NCI-H774 (cell line): ENCODE measurements at regions not wholly inside any gene's neighbourhood (a gene's known extent, or its start where the extent isn't known, plus 50 kb on each side); places are given as distances from the start of the nearest gene placed in this dataset.
A peak's percentile ranks its signal among the peaks of the same experiment; 100 is the strongest.
"Not testable (repeated sequence)": the region's sequence is repeated elsewhere in the genome, so short reads cannot be mapped to it uniquely, and the experiment has no call there.

ENCODE experiments used
- DNase-seq: peaks from one replicate; lab custom pipeline; 2025; lab: John Stamatoyannopoulos, UW

DNA sequence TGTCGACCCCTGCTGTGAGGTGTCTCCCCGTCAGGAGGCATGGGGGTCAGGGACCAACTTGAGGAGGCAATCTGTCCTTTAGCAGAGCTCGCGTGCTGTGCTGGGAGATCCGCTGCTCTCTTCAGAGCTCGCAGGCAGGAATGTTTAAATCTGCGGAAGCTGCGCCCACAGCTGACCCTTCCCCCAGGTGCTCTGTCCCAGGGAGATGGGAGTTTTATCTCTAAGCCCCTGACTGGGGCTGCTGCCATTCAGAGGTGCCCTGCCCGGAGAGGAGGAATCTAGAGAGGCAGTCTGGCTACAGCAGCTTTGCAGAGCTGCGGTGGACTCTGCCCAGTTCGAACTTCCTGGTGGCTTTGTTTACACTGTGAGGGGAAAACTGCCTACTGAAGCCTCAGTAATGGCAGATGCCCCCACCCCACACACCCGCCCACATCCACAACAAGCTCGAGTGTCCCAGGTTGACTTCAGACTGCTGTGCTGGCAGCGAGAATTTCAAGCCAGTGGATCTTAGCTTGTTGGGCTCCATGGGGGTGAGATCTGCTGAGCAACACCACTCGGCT lies 133.1 kb downstream of the CENPC start:
- not testable (repeated sequence) for DNase-seq

DNA sequence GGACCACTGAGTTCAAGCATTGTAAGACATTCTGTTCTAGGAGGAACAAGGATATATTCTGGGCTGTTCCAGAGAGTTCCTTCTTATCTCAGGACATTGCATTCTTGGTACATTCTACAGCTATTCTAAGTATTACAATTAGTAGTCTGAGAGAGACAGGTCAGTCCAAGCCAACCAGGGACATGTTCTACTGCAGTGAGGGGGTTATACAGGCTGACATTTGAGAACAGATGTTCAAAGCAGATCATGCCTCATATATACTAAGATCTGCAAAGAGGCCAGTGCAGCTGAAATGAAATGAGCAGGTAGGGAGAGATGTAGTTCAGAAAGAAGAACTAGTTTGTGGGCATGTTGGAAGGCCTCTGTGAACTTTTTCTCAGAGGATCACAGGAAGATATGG lies 142.0 kb downstream of the CENPC start:
- DNase-seq, result no peak

- DNase-seq, result no peak
These were observed 143.4 kb downstream of the CENPC start for GRCh38 chr4:67401902-67402301.

GRCh38 chr4:67397931-67398330 lies 147.4 kb downstream of the CENPC start:
- no peak for DNase-seq

DNA sequence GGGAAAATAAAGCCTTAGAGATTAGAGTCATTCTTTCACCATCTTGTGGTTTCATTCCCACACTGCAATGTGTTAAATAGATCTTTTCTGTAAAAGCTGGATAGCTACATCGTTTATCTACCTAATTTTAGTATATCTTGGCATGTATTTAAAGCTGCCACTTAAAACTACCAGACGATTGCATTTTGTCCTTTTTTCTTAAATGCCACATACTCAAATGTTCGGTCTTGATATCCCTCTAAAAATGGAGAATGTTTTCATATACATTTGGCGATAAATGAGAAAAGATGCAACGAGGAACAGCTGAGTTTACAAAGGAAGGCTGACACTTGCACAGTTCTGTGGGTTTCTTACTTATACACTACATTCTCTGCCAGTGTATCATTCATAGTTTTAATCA lies 148.3 kb downstream of the CENPC start:
- no peak for DNase-seq

DNA sequence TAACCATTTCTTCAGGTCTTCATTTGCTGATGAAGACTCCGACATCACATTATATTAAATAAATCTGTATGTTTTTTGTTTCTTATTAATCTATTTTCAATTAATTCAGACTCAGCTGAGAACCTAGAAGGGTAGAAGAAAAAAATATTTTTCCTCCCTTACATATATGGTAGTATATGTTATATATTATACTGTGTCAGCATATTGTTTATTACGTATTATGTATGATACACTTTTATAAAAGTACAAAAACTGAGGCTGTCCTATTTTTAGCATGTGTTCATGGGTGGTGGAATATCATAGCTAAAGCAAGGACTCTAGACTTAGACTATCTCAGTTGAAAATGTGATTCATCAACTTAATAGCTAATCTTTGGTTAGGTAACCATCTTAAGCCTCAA lies 149.3 kb downstream of the CENPC start:
- no peak for DNase-seq

DNA sequence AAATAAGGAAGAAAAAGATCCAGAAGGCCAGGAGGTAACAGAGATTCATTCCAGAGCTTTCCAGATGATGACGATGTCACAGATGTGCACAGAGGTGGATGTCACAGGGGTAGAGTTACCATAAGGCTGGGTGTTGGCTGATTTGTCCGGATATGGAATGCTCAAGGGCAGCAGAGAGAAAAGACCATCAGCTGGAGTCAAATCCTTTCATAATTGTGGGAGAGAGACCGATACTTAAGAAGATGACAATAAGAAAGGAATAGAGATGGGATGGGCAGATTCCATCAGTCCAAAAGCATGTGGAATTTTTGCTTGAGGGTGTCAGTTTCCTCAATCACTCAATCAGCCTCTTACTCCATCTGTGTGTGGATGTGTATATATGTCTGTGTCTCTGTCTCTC lies 150.4 kb downstream of the CENPC start:
- DNase-seq, result no peak

DNA sequence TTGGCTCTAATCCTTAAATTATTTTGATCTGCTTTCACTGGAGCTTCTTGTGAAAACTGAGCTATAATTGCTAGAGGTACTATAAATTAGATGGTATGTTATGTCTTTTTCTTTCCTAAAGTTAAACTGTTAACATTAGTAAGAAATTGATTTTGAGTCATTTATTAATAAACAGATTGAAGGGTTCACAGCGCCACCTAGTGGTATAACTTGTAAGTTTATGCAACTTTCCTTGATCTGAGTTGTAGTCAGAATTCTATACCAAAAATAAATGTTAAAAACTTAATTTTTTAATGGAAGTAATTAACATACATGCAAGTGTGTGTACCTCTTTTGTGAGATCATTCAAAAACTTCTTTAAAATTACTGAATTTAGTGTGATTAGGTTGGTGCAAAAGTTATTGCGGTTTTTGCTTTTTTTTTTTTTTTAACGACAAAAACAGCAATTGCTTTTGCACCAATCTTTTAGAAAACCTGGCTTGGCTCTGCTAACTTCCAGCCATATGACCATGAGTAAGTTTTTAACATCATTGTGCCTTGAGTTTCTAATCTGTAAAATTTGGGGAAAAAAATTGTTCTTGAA lies 151.5 kb downstream of the CENPC start:
- peak; percentile 10 for DNase-seq

DNA sequence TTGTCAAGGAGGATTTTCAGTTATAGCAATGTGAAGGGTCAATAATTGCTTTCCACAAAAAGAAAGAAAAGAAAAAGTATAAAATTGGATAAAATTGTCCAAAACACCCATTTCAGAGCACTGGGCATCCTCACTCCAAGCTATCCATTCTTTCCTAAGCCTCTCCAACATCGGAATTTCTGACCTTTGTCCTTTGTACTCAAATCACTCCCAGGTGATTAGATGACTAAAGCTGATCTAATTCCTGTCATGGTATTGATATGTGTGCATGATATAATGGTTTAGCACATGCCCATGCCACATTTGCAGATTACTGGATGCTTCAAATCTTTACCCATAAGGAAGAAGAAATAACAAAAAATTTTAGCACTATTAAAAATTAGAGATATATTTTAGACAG lies 152.3 kb downstream of the CENPC start:
- DNase-seq, result no peak

DNA sequence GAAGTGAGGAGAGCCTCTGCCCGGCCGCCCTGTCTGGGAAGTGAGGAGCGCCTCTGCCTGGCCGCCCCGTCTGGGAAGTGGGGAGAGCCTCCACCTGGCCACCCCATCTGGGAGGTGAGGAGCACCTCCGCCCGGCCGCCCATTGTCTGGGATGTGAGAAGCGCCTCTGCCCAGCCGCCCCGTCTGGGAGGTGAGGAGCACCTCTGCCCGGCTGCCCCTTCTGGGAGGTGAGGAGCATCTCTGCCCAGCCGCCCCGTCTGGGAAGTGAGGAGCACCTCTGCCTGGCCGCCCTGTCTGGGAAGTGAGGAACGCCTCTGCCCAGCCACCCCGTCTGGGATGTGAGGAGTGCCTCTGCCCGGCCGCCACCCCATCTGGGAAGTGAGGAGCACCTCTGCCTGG lies 163.9 kb downstream of the CENPC start:
- DNase-seq, result not testable (repeated sequence)

DNA sequence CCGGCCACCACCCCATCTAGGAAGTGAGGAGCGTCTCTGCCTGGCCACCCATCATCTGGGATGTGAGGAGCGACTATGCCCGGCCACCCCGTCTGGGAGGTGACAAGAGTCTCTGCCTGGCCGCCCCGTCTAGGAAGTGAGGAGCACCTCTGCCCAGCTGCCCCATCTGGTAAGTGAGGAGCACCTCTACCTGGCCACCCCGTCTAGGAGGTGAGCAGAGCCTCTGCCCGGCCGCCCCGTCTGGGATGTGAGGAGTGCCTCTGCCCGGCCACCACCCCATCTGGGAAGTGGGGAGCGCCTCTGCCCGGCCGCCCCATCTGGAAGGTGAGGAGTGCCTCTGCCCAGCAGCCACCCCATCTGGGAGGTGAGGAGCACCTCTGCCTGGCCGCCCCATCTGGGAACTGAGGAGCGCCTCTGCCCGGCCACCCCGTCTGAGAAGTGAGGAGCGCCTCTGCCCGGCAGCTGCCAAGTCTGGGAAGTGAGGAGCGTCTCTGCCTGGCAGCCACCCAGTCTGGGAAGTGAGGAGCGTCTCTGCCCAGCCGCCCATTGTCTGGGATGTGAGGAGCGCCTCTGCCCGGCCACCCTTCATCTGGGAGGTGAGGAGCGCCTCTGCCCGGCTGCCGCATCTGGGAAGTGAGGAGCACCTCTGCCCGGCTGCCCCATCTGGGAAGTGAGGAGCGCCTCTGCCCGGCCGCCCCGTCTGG lies 164.4 kb downstream of the CENPC start:
- not testable (repeated sequence) for DNase-seq

- no peak for DNase-seq
These were observed 165.1 kb downstream of the CENPC start for GRCh38 chr4:67380154-67380553.

GRCh38 chr4:67375291-67375690 lies 170.0 kb downstream of the CENPC start:
- DNase-seq, result no peak

DNA sequence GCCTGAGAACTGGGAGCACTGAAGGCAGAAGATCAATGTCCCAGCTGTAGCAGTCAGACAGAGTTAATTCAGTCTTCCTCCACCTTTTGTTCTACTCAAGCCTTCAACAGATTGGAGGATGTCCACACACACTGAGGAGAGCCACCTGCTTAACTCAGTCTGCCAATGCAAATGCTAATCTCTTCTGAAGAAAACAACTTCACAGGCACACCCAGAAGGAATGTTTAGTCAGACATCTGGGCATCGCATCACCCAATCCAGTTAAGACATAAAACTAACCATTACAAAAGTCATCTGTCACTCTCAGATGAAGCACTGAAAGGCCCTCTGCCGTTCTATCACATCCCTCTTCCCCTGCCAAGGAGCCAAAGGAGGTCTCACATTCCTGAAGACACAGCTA lies 173.7 kb downstream of the CENPC start:
- DNase-seq, result no peak

GRCh38 chr4:67366311-67366861 lies 178.9 kb downstream of the CENPC start:
- no peak for DNase-seq

DNA sequence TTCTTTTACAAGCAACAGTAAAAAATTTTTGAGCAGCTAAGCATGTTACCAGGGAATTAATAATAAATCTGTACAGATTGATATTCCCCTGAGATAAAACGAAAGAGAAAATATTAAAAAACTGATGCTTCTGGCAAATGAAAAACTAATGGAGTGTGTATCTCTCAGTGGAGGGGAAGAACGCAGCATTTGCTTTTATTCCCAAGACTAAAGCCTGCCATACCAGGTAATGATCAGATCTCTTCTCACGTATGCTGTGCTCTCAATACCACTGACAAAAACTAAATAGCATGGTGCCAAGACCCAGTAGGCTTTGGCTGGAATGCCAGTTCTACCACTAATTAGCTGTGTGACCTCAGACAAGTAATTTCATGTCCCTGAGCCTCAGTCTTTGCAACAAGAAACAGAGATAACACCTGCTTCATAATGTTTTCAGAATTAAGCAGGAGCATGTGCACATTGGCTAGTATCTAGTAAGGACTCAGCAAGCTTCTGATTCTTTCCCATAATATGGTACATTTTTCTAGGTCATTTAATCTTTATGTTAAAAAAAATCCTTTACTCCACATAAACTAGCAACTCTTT lies 179.6 kb downstream of the CENPC start:
- DNase-seq, result no peak

DNA sequence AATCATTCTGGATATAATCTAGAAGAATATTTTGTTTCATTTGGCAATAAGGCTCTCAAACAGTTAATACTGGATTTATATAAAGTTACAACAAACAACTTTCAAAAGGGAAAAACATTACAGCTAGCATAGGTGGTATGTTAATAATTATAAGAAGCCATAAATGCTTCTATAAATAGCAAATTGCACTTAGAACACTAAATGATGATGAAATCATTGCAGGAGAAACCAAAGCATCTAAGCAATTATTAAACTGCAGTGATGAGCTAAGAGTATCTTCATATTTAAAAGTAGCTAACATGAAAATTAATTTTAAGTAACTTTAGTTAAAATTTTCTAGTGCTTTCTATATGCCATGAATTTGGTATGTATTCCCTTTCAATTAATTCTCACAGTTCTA lies 189.5 kb downstream of the CENPC start:
- DNase-seq, result no peak

DNA sequence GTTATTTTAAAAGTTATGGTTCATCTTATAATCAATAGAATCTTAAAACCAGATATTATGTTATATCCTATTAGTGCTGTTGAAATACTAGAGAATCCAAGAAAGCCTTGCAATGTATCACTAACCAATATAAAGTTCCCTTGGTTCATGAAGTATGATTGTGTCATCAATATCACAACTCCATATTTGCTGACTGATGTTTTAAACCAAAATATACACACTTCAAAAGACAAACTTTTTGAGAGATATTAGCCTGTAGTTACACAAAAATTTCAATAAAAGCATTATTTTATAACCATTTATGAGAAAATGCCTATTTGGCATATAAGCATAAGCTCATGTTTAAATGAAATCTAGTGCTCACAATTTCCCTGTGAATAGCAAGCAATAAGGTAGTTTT lies 198.6 kb downstream of the CENPC start:
- DNase-seq, result no peak

DNA sequence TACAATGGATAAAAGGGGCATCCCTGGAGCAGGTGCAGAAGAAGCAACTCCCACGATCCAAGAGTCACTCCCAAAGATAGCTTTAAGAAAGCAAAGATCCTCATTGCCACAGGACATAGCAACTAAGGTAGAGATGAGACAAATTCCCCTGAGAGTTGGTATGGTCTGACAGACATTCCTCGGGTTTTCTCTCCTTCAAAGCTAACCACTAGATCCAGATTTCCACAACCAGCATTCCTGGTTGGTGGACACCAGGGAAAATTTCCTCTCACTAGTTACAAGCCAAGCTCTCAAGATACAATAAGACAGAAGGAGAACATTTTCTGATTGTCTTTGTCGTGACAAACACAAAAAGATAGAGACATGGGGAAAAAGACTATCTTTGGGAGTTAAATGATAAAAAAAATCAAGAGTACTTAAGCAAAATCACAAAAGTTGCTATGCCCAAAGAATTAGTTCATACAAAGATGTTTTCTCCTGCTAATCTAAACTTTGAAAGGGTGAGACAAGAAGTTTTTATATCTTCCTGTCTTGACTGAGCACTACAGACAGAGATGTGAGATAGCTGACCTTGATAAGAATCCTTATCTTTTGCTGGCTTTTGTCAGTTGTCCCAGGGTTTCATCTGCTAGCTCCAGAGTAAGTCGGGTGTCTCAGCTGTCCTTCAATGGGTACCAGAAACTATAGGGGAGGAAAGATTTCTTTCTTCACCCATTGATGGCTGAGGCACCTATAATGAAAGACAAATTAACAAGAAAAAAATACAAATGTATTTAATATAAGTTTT lies 200.5 kb downstream of the CENPC start:
- no peak for DNase-seq

GRCh38 chr4:67343199-67343598 lies 202.1 kb downstream of the CENPC start:
- no peak for DNase-seq

GRCh38 chr4:67342291-67342690 lies 203.0 kb downstream of the CENPC start:
- no peak for DNase-seq

DNA sequence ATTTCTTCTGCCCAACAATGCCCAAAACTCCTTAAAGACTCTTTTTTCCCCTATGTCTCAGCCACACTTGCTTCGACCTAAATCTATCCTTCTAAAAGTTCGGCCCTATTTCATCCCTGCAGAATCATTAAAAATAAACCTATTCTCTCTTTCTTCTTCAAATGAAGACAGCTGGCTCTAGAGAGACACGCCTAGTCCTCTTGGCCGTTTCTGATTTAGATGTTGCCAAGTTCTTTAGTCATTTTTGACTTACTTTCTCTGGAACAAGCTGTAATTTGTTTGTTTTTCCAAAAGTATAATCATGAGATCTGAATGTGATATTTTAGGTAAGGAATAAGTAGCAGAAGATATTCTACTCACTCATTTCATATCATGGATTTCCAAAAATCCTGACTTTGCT lies 211.6 kb downstream of the CENPC start:
- no peak for DNase-seq
